H9 (cell line): ENCODE measurements at regions not wholly inside any gene's neighbourhood (a gene's known extent, or its start where the extent isn't known, plus 50 kb on each side); places are given as distances from the start of the nearest gene placed in this dataset.

Experiments used
- DNase-seq: peaks from one replicate; pipeline ENCODE4 v3.0.0-alpha.2; 2017
- H2AFZ ChIP-seq: one replicate; pipeline ENCODE4 v1.6.1; 2013; ENCODE audit warnings: mild to moderate bottlenecking, low read length, control low read depth, moderate library complexity
- H2AK5ac ChIP-seq: 2 replicates; pipeline ENCODE4 v1.6.1; 2013; ENCODE audit warnings: low read length, control low read depth, mixed read lengths; ENCODE audit not compliant: insufficient read length
- H2BK120ac ChIP-seq: one replicate; pipeline ENCODE4 v1.6.1; 2013; ENCODE audit warnings: low read depth, mild to moderate bottlenecking, low read length, control low read depth, inconsistent platforms; ENCODE audit not compliant: poor library complexity, severe bottlenecking
- H2BK12ac ChIP-seq: 2 replicates; pipeline ENCODE4 v1.6.1; 2013; ENCODE audit warnings: low read length, control low read depth, mixed read lengths, low read depth; ENCODE audit not compliant: insufficient read length
- H2BK15ac ChIP-seq: 2 replicates; pipeline ENCODE4 v1.6.1; 2013; ENCODE audit warnings: low read depth, low read length, control low read depth
- H2BK20ac ChIP-seq: one replicate; pipeline ENCODE4 v1.6.1; 2013; ENCODE audit warnings: low read depth, mild to moderate bottlenecking, low read length, control low read depth, inconsistent platforms; ENCODE audit not compliant: poor library complexity, severe bottlenecking
- H2BK5ac ChIP-seq: 2 replicates; pipeline ENCODE4 v1.6.1; 2013; ENCODE audit warnings: low read length, control low read depth, mixed read lengths; ENCODE audit not compliant: insufficient read length
- H3K14ac ChIP-seq: 2 replicates; pipeline ENCODE4 v1.6.1; 2013; ENCODE audit warnings: low read length, control low read depth; ENCODE audit not compliant: insufficient read depth
- H3K18ac ChIP-seq: 2 replicates; pipeline ENCODE4 v1.6.1; 2013; ENCODE audit warnings: low read depth, mild to moderate bottlenecking, mixed read lengths, low read length, control low read depth; ENCODE audit not compliant: insufficient read length
- H3K23ac ChIP-seq: 2 replicates; pipeline ENCODE4 v1.6.1; 2013; ENCODE audit warnings: low read length, control low read depth, mixed read lengths, low read depth; ENCODE audit not compliant: insufficient read length
- H3K23me2 ChIP-seq: 2 replicates; pipeline ENCODE4 v1.6.1; 2013; ENCODE audit warnings: low read depth, mild to moderate bottlenecking, mixed read lengths, low read length, control low read depth; ENCODE audit not compliant: insufficient read length, poor library complexity, severe bottlenecking
- H3K27ac ChIP-seq: 2 replicates; pipeline ENCODE4 v1.5.1; 2013; ENCODE audit warnings: low read length, control low read depth, mixed read lengths, low read depth; ENCODE audit not compliant: insufficient read length
- H3K27me3 ChIP-seq: 2 replicates; pipeline ENCODE4 v1.6.1; 2013; ENCODE audit warnings: low read length, control low read depth, inconsistent platforms; ENCODE audit not compliant: insufficient read depth
- H3K4ac ChIP-seq: 2 replicates; pipeline ENCODE4 v1.6.1; 2013; ENCODE audit warnings: low read depth, mild to moderate bottlenecking, control low read depth, inconsistent platforms, low read length, moderate library complexity
- H3K4me1 ChIP-seq: 2 replicates; pipeline ENCODE4 v1.6.1; 2013; ENCODE audit warnings: low read length, control low read depth, inconsistent platforms; ENCODE audit not compliant: insufficient read depth
- H3K4me2 ChIP-seq: 2 replicates; pipeline ENCODE4 v1.6.1; 2013; ENCODE audit warnings: low read length, control low read depth, mixed read lengths; ENCODE audit not compliant: insufficient read length, insufficient read depth
- H3K56ac ChIP-seq: 2 replicates; pipeline ENCODE4 v1.6.1; 2013; ENCODE audit warnings: low read depth, mild to moderate bottlenecking, mixed read lengths, low read length, control low read depth; ENCODE audit not compliant: insufficient read length
- H3K79me1 ChIP-seq: 2 replicates; pipeline ENCODE4 v1.6.1; 2013; ENCODE audit warnings: low read depth, mild to moderate bottlenecking, moderate library complexity, low read length, control low read depth, inconsistent platforms; ENCODE audit not compliant: insufficient read depth, poor library complexity, severe bottlenecking
- H3K79me2 ChIP-seq: 2 replicates; pipeline ENCODE4 v1.6.1; 2013; ENCODE audit warnings: low read length, control low read depth, inconsistent platforms; ENCODE audit not compliant: insufficient read depth
- H3K9ac ChIP-seq: 2 replicates; pipeline ENCODE4 v1.6.1; 2013; ENCODE audit warnings: low read length, control low read depth, mixed read lengths; ENCODE audit not compliant: insufficient read length; ENCODE audit errors: extremely low read depth
- H3K9me3 ChIP-seq: one replicate; pipeline ENCODE4 v1.6.1; 2013; ENCODE audit warnings: low read depth, low read length, inconsistent platforms; ENCODE audit not compliant: control insufficient read depth
- H3T11ph ChIP-seq: one replicate; pipeline ENCODE4 v1.6.1; 2013; ENCODE audit warnings: mild to moderate bottlenecking, low read length, control low read depth, inconsistent platforms
- H4K20me1 ChIP-seq: one replicate; pipeline ENCODE4 v1.6.1; 2013; ENCODE audit not compliant: control insufficient read depth, insufficient read length, insufficient read depth
- H4K5ac ChIP-seq: 2 replicates; pipeline ENCODE4 v1.6.1; 2013; ENCODE audit warnings: low read depth, mild to moderate bottlenecking, mixed read lengths, low read length, control low read depth; ENCODE audit not compliant: insufficient read length
- H4K8ac ChIP-seq: replicated peaks from 2 replicates; pipeline ENCODE4 v1.6.1; 2013; ENCODE audit warnings: low read length, control low read depth, mixed read lengths, low read depth; ENCODE audit not compliant: insufficient read length
- H4K91ac ChIP-seq: 2 replicates; pipeline ENCODE4 v1.6.1; 2013; ENCODE audit warnings: low read depth, mild to moderate bottlenecking, moderate library complexity, mixed read lengths, low read length, control low read depth; ENCODE audit not compliant: insufficient read length
- H3K27ac Mint-ChIP-seq, 3 experiments: 2 replicates in 2 of 3; 3 replicates in 1 of 3; pipeline ENCODE4 v1.8.0; 2020 to 2021; ENCODE audit warnings: mixed read lengths in 3 of 3, mild to moderate bottlenecking in 1 of 3, moderate library complexity in 1 of 3
- H3K27me3 Mint-ChIP-seq: 2 replicates; pipeline ENCODE4 v1.8.0; 2021; ENCODE audit warnings: low read depth, mild to moderate bottlenecking, moderate library complexity, mixed read lengths
- H3K36me3 Mint-ChIP-seq, 3 experiments: 2 replicates in 2 of 3; 3 replicates in 1 of 3; pipeline ENCODE4 v1.8.0; 2020 to 2021; ENCODE audit warnings: low read depth in 3 of 3, mixed read lengths in 3 of 3; ENCODE audit not compliant: insufficient read depth in 1 of 3
- H3K4me1 Mint-ChIP-seq, 2 experiments: 2 replicates each; pipeline ENCODE4 v1.8.0; 2020; ENCODE audit warnings: mixed read lengths in 2 of 2
- H3K4me3 Mint-ChIP-seq, 2 experiments: 2 replicates in 1 of 2; 3 replicates in 1 of 2; pipeline ENCODE4 v1.8.0; 2020 to 2021; ENCODE audit warnings: mild to moderate bottlenecking in 2 of 2, mixed read lengths in 2 of 2, moderate library complexity in 1 of 2
- H3K9me3 Mint-ChIP-seq, 2 experiments: 2 replicates in 1 of 2; 3 replicates in 1 of 2; pipeline ENCODE4 v1.8.0; 2020; ENCODE audit warnings: mild to moderate bottlenecking in 2 of 2, mixed read lengths in 2 of 2, moderate library complexity in 1 of 2
- WGBS: extraction: QIAGEN DNeasy Blood & Tissue Kit; methylation state at CpG from one replicate; pipeline ENCODE4 v1.1.7; 2013; ENCODE audit warnings: missing lambda C conversion rate, low lambda C conversion rate, mixed read lengths; ENCODE audit not compliant: insufficient read length; ENCODE audit errors: extremely low coverage; 5-methylcytosine and 5-hydroxymethylcytosine counted together
- TF ChIP-seq, protein P1 (sequence below): fragments of 200-600 bp; sonication (generic); conservative IDR thresholded peaks from 3 replicates; pipeline ENCODE4 v1.8.0; 2021; ENCODE audit warnings: antibody characterized with exemption, mild to moderate bottlenecking

DNA sequence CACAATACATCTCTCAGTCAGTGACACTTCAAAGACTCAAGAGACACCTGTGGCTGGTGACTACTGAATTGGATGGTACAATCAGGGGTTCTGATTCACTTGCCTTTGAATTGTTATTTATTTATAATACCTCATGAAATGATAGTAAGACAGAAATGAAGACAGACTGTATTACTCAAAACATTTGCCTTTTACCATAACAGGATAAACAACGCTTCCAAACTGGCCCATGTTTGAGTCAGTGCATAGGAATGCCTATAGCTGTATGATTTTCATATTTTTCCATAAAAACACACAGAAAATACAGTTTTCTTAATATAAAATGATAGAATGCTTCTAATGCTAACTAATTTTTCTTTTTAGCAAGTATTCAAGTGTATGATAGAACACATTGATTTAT is 59.5 kb upstream of the FGF14 start:
- Histone ChIP-seq H3K4me2 (no peak overlapping the region), H4K20me1 (no peaks in the 10 kb centered on the region), H2BK5ac (no peak overlapping the region), H4K5ac (no peak overlapping the region), H2BK12ac (no peak overlapping the region), H4K91ac (no peak overlapping the region), H2BK15ac (no peak overlapping the region), H2AFZ (no peak overlapping the region), H3K79me2 (no peaks in the 10 kb centered on the region), H3K4ac (no peak overlapping the region), H3K9ac (no peak overlapping the region), H3K23ac (no peak overlapping the region), H2AK5ac (no peak overlapping the region), H3K18ac (no peak overlapping the region), H3K23me2 (no peaks in the 10 kb centered on the region), H3T11ph (no peak overlapping the region), H3K14ac (no peak overlapping the region), H4K8ac (no peak overlapping the region), H2BK20ac (no peak overlapping the region), H3K27ac (no peak overlapping the region), H3K56ac (no peak overlapping the region), H3K79me1 (no peaks in the 10 kb centered on the region), H3K27me3 (no peaks in the 10 kb centered on the region), H3K4me1 (no peaks in the 10 kb centered on the region), H3K9me3 (no peaks in the 10 kb centered on the region), H2BK120ac (no peak overlapping the region)
- DNase-seq = no peak
- Mint-ChIP-seq H3K27me3 (no peaks in the 10 kb centered on the region), H3K4me1 (peaks cover 2 to 3% of the 10 kb centered on the region in 2 experiments; a peak in 1 of 4 replicates), H3K27ac (no peak overlapping the region), H3K9me3 (no peaks in the 10 kb centered on the region), H3K36me3 (no peaks in the 10 kb centered on the region), H3K4me3 (no peak overlapping the region)
- WGBS = no CpG with 5 or more reads among the region's 1 CpG
- TF ChIP-seq, protein P1, sequence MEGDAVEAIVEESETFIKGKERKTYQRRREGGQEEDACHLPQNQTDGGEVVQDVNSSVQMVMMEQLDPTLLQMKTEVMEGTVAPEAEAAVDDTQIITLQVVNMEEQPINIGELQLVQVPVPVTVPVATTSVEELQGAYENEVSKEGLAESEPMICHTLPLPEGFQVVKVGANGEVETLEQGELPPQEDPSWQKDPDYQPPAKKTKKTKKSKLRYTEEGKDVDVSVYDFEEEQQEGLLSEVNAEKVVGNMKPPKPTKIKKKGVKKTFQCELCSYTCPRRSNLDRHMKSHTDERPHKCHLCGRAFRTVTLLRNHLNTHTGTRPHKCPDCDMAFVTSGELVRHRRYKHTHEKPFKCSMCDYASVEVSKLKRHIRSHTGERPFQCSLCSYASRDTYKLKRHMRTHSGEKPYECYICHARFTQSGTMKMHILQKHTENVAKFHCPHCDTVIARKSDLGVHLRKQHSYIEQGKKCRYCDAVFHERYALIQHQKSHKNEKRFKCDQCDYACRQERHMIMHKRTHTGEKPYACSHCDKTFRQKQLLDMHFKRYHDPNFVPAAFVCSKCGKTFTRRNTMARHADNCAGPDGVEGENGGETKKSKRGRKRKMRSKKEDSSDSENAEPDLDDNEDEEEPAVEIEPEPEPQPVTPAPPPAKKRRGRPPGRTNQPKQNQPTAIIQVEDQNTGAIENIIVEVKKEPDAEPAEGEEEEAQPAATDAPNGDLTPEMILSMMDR = no peak
